Panc1 (cell line): ENCODE measurements at regions not wholly inside any gene's neighbourhood (a gene's known extent, or its start where the extent isn't known, plus 50 kb on each side); places are given as distances from the start of the nearest gene placed in this dataset.

Experiments
- ATAC-seq: fragments of 200-7000 bp; cut with Tn5 transposase; 2 replicates; pipeline ENCODE4 v1.9.1; 2020; ENCODE audit warnings: mild to moderate bottlenecking, moderate library complexity
- BruUV-seq: library from RNA; stranded (reverse); fragments of 400-500 nt; replicated peaks from 2 replicates; lab custom pipeline; 2021; lab: Mats Ljungman, UMichigan
- CTCF ChIA-PET: fragments of 300-600 bp; sonication (Branson Sonifier 250); formaldehyde crosslinking; loops from one replicate; lab custom pipeline; 2022; ENCODE audit warnings: antibody characterized with exemption; lab: Charles Lee
- POLR2A ChIA-PET: fragments of 300-600 bp; sonication (Branson Sonifier 250); formaldehyde crosslinking; loops from one replicate; lab custom pipeline; 2022; ENCODE audit warnings: antibody characterized with exemption; lab: Charles Lee
- DNase-seq: peaks from one replicate; pipeline ENCODE4 v3.0.0-alpha.2; 2010; ENCODE audit warnings: low read depth, low spot score
- H3K27ac ChIP-seq: 2 replicates; pipeline ENCODE4 v1.5.1; 2011; ENCODE audit warnings: mild to moderate bottlenecking, low read length, inconsistent platforms
- H3K27me3 ChIP-seq: fragments of 200-500 bp; sonication (Bioruptor generic); 2 replicates; pipeline ENCODE4 v1.6.0; 2014; ENCODE audit warnings: low read length, inconsistent platforms; ENCODE audit not compliant: control insufficient read depth, insufficient read depth
- H3K36me3 ChIP-seq: fragments of 200-500 bp; sonication (Bioruptor generic); 2 replicates; pipeline ENCODE4 v1.5.1; 2014; ENCODE audit warnings: inconsistent platforms, mild to moderate bottlenecking, low read length, moderate library complexity; ENCODE audit not compliant: control insufficient read depth, insufficient read depth
- H3K4me1 ChIP-seq: 2 replicates; pipeline ENCODE4 v1.5.1; 2011; ENCODE audit warnings: inconsistent platforms, mild to moderate bottlenecking, low read length, moderate library complexity; ENCODE audit not compliant: control insufficient read depth, insufficient read depth
- H3K4me3 ChIP-seq, 2 experiments: 2 replicates each; pipeline ENCODE4 v1.5.1; 2011 to 2012; ENCODE audit warnings: low read depth in 2 of 2, low read length in 2 of 2, mild to moderate bottlenecking in 2 of 2, inconsistent platforms in 1 of 2, moderate library complexity in 1 of 2
- H3K9me3 ChIP-seq: fragments of 200-500 bp; sonication (Bioruptor generic); 2 replicates; pipeline ENCODE4 v1.5.1; 2014; ENCODE audit warnings: low read depth, mild to moderate bottlenecking, inconsistent platforms, low read length, moderate library complexity; ENCODE audit not compliant: control insufficient read depth, insufficient read depth
- POLR2AphosphoS5 ChIP-seq: IDR thresholded peaks from 2 replicates; pipeline ENCODE4 v1.6.1; 2012; ENCODE audit warnings: mild to moderate bottlenecking, low read depth, low read length, moderate library complexity
- SIN3A ChIP-seq: IDR thresholded peaks from 2 replicates; pipeline ENCODE4 v1.6.1; 2012; ENCODE audit warnings: low read depth, mild to moderate bottlenecking, low read length, moderate library complexity, borderline replicate concordance; ENCODE audit not compliant: insufficient read depth
- TCF7L2 ChIP-seq: IDR thresholded peaks from 2 replicates; pipeline ENCODE4 v1.6.1; 2011; ENCODE audit warnings: mild to moderate bottlenecking, low read depth, low read length, inconsistent platforms
- in situ Hi-C: cut with HindIII; loops from 2 replicates; pipeline ENCODE4 v1.10.0; 2016; ENCODE audit warnings: low sequenced_read_pairs, low pct_unique_long_range_greater_than_20kb
- intact Hi-C: fragments of 100-400 bp; cut with micrococcal nuclease; formaldehyde crosslinking; loops from one replicate; pipeline ENCODE4 v1.10.0; 2022; ENCODE audit not compliant: unreplicated experiment
- TF ChIP-seq, protein P1 (sequence below), 2 experiments: IDR thresholded peaks; 2 replicates each; pipeline ENCODE4 v1.6.1; 2011 to 2012; ENCODE audit warnings: low read depth in 2 of 2, control low read depth in 1 of 2, low read length in 1 of 2, mild to moderate bottlenecking in 1 of 2, moderate library complexity in 1 of 2; ENCODE audit not compliant: insufficient read depth in 1 of 2
- TF ChIP-seq, protein P2 (sequence below): fragments of 450-650 bp; IDR thresholded peaks from 2 replicates; pipeline ENCODE4 v1.5.1; 2017; ENCODE audit warnings: mild to moderate bottlenecking

DNA sequence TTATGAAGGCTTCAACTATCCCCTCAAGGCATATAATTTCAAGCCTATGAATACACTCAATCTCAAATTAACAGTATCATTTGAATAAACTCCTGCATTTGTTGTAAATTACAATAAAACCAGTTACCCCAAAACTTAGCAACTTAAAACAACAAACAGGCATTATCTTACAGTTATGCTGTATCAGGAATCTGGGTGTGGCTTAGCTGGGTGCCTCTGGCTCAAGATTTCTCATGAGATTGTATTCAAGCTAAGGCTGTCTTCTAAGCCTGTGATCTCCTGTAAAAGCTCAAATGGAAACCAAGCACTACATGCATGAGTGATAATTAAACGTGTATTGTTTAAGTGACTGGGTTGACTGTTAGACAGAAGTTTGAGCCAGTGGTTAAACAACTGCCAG lies 341.0 kb upstream of the PHF14 start:
- intact Hi-C loops, result no loop called here
- DNase-seq, result no peak

DNA sequence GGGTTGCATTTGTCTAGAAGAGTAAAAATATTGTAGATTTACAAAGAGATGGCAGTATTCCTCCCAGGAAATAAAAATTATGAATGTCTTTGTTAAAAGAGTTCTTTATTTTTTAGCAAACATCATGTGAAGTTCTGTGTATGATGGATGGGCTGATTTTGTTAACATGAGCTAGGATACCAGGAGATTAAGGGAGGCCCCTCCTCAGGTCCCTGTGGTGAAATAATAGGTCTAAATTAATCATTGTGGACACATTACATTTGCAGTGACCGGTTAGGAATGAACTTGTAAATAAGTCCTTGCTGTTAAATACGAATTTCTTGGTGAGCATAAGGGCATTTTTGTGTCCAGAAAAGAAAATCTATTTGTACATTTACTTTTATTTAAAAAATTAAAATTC lies 339.4 kb upstream of the PHF14 start:
- POLR2A ChIA-PET, result no interaction called here
- Histone ChIP-seq H3K4me3 (no peak overlapping the region), H3K27me3 (no peaks in the 10 kb centered on the region), H3K9me3 (no peaks in the 10 kb centered on the region), H3K36me3 (no peaks in the 10 kb centered on the region), H3K27ac (no peak overlapping the region), H3K4me1 (no peaks in the 10 kb centered on the region)
- CTCF ChIA-PET, result no interaction called here
- no TSS peak for BruUV-seq
- intact Hi-C loops (no loop called here), in situ Hi-C loops (no loop called here)
- no peak for DNase-seq
- no peak for TF ChIP-seq SIN3A
- no peak for TF ChIP-seq TCF7L2
- TF ChIP-seq, protein P1, sequence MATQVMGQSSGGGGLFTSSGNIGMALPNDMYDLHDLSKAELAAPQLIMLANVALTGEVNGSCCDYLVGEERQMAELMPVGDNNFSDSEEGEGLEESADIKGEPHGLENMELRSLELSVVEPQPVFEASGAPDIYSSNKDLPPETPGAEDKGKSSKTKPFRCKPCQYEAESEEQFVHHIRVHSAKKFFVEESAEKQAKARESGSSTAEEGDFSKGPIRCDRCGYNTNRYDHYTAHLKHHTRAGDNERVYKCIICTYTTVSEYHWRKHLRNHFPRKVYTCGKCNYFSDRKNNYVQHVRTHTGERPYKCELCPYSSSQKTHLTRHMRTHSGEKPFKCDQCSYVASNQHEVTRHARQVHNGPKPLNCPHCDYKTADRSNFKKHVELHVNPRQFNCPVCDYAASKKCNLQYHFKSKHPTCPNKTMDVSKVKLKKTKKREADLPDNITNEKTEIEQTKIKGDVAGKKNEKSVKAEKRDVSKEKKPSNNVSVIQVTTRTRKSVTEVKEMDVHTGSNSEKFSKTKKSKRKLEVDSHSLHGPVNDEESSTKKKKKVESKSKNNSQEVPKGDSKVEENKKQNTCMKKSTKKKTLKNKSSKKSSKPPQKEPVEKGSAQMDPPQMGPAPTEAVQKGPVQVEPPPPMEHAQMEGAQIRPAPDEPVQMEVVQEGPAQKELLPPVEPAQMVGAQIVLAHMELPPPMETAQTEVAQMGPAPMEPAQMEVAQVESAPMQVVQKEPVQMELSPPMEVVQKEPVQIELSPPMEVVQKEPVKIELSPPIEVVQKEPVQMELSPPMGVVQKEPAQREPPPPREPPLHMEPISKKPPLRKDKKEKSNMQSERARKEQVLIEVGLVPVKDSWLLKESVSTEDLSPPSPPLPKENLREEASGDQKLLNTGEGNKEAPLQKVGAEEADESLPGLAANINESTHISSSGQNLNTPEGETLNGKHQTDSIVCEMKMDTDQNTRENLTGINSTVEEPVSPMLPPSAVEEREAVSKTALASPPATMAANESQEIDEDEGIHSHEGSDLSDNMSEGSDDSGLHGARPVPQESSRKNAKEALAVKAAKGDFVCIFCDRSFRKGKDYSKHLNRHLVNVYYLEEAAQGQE (IDR thresholded peaks at IDR 0.05; ENCODE audit: insufficient read depth in 1 of 2, low read depth in 2 of 2, low read length in 1 of 2), result no peak
- no peak for TF ChIP-seq POLR2AphosphoS5
- ATAC-seq, result no peak

More for the DNA sequence above, 341.0 kb upstream of the PHF14 start:
- ChIA-PET POLR2A (no interaction called here), CTCF (no interaction called here)
- no peak overlapping the region for H3K4me3 ChIP-seq
- ATAC-seq, result no peak
- no peaks in the 10 kb centered on the region for H3K27me3 ChIP-seq
- no peaks in the 10 kb centered on the region for H3K9me3 ChIP-seq
- H3K36me3 ChIP-seq, result no peaks in the 10 kb centered on the region
- TF ChIP-seq, protein P2, sequence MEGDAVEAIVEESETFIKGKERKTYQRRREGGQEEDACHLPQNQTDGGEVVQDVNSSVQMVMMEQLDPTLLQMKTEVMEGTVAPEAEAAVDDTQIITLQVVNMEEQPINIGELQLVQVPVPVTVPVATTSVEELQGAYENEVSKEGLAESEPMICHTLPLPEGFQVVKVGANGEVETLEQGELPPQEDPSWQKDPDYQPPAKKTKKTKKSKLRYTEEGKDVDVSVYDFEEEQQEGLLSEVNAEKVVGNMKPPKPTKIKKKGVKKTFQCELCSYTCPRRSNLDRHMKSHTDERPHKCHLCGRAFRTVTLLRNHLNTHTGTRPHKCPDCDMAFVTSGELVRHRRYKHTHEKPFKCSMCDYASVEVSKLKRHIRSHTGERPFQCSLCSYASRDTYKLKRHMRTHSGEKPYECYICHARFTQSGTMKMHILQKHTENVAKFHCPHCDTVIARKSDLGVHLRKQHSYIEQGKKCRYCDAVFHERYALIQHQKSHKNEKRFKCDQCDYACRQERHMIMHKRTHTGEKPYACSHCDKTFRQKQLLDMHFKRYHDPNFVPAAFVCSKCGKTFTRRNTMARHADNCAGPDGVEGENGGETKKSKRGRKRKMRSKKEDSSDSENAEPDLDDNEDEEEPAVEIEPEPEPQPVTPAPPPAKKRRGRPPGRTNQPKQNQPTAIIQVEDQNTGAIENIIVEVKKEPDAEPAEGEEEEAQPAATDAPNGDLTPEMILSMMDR, result no peak
- BruUV-seq, result no TSS peak
- in situ Hi-C loops, result no loop called here
- H3K4me1 ChIP-seq, result no peaks in the 10 kb centered on the region
- no peak overlapping the region for H3K27ac ChIP-seq

DNA sequence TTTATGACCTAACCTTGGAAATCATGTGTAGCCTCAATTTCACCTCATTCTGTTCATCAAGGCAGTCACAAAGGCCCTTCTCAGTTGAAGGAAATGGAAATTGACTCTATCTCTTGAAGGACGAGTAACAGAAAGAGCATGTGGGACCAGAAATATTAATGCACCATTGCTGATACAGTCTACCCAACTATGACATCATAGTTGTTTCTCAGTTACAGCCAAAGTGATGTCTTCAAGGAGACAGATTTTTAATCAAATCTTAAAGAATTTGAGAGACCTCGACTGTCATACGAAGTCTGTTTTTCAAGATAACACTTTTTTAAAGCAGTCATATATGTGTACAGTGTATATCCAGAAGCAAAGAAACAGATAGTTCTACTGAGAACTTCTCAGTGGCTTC lies 335.7 kb upstream of the PHF14 start:
- Histone ChIP-seq H3K36me3 (no peaks in the 10 kb centered on the region), H3K27ac (no peak overlapping the region), H3K4me3 (no peak overlapping the region), H3K27me3 (no peaks in the 10 kb centered on the region), H3K4me1 (no peaks in the 10 kb centered on the region), H3K9me3 (no peaks in the 10 kb centered on the region)
- POLR2A ChIA-PET, result no interaction called here
- intact Hi-C loops (no loop called here), in situ Hi-C loops (no loop called here)
- no peak for TF ChIP-seq TCF7L2
- no peak for TF ChIP-seq SIN3A
- TF ChIP-seq, protein P2, result no peak
- TF ChIP-seq, protein P1 (IDR thresholded peaks at IDR 0.05; ENCODE audit: insufficient read depth in 1 of 2, low read depth in 2 of 2, low read length in 1 of 2), result no peak
- no peak for TF ChIP-seq POLR2AphosphoS5
- DNase-seq (no peak), ATAC-seq (no peak)
- BruUV-seq, result no TSS peak
- CTCF ChIA-PET, result no interaction called here
